ENCODE measurements at regions not wholly inside any gene's neighbourhood (a gene's known extent, or its start where the extent isn't known, plus 50 kb on each side); places are given as distances from the start of the nearest gene placed in this dataset.

DNA sequence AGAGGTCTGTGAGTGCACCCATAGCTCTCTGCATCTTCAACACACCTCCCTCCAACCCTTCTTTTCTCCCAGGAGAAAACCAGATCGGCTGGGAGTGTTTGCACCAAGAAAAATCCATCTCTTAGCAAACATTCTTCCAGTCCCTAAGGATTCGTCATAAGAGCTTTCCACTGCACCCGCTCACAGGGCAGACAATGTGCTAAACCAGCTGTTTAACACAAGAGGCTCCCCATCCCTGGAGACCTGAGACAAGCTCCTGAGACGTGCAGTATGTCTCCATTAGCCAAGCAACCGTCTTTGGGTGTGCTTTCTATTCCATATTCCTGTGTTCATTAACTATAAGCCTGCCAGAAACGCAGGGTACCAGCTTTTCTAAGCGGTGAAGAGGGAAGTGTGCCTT, 93.6 kb upstream of the ZNF462 start:
- Histone ChIP-seq H3K18ac (ENCODE audit: extremely low read depth, low read length) (no peak overlapping the region), H3K9ac (replicated peaks in 1 of 4; ENCODE audit: extremely low read depth in 1 of 4, low read depth in 3 of 4, low read length in 3 of 4) (no peak overlapping the region), H2AFZ (ENCODE audit: low read length) (no peak overlapping the region), H3K56ac (replicated peaks; ENCODE audit: insufficient read length, low read depth, low read length) (no peak overlapping the region), H3K79me2 (ENCODE audit: control insufficient read depth in 1 of 2, insufficient read depth in 2 of 2, low read length in 2 of 2) (no peaks in the 10 kb centered on the region), H2BK15ac (ENCODE audit: low read length) (no peak overlapping the region), H3K36me3 (ENCODE audit: control insufficient read depth in 2 of 4, insufficient read depth in 4 of 4, low read length in 3 of 4) (no peaks in the 10 kb centered on the region), H2BK120ac (replicated peaks; ENCODE audit: low read depth, low read length) (no peak overlapping the region), H3K4me2 (ENCODE audit: insufficient read depth in 1 of 2, low read depth in 2 of 2, low read length in 2 of 2) (no peak overlapping the region), H3K4ac (replicated peaks; ENCODE audit: insufficient read length, low read depth, low read length) (no peak overlapping the region), H2BK12ac (ENCODE audit: low read depth, low read length) (no peak overlapping the region), H3K27ac (ENCODE audit: low read depth, low read length) (no peak overlapping the region), H2AK5ac (ENCODE audit: low read depth, low read length) (no peak overlapping the region), H3K4me1 (replicated peaks in 1 of 4; ENCODE audit: control insufficient read depth in 3 of 4, insufficient read depth in 4 of 4, low read length in 3 of 4) (no peaks in the 10 kb centered on the region), H3K23me2 (ENCODE audit: low read depth, low read length) (no peaks in the 10 kb centered on the region), H3K23ac (ENCODE audit: insufficient read length) (no peak overlapping the region), H2BK20ac (ENCODE audit: low read length) (no peak overlapping the region), H3K79me1 (ENCODE audit: low read depth, low read length) (no peaks in the 10 kb centered on the region), H3K4me3 (ENCODE audit: extremely low read depth in 1 of 4, insufficient read depth in 2 of 4, low read depth in 3 of 4, low read length in 4 of 4) (no peak overlapping the region), H3K27me3 (replicated peaks in 1 of 4; ENCODE audit: control insufficient read depth in 3 of 4, extremely low read depth in 1 of 4, insufficient read depth in 3 of 4, low read length in 3 of 4) (no peaks in the 10 kb centered on the region), H4K8ac (ENCODE audit: extremely low read depth, insufficient read depth, low read length) (no peak overlapping the region), H3K14ac (ENCODE audit: insufficient read length) (no peak overlapping the region), H4K20me1 (replicated peaks in 1 of 2; ENCODE audit: control insufficient read depth in 1 of 2, insufficient read depth in 2 of 2, low read length in 2 of 2) (no peaks in the 10 kb centered on the region), H2BK5ac (ENCODE audit: low read depth, low read length) (no peak overlapping the region), H4K5ac (ENCODE audit: insufficient read length, low read depth, low read length) (no peak overlapping the region), H4K91ac (replicated peaks; ENCODE audit: insufficient read length, low read length) (no peak overlapping the region), H3K9me3 (ENCODE audit: insufficient read depth in 2 of 2, low read depth in 1 of 2, low read length in 1 of 2) (no peaks in the 10 kb centered on the region)
- ChIA-PET CTCF (ENCODE audit: partially characterized antibody) (interaction anchor here (0.8 to 1.1 kb wide), 2 partner anchors 19 to 88 kb away, joined by 3 read pairs; no protein-coding TSS in a partner anchor), POLR2A (ENCODE audit: partially characterized antibody) (interaction anchor here (0.6 kb wide), 2 partner anchors 89 to 129 kb away, joined by 3 read pairs; no protein-coding TSS in a partner anchor)
- no peak for TF ChIP-seq RAD21 (IDR thresholded peaks at IDR 0.05 in 1 of 2, conservative IDR thresholded peaks at IDR 0.05 in 1 of 2; ENCODE audit: low read depth in 2 of 2, low read length in 2 of 2)
- TF ChIP-seq POU5F1 (IDR thresholded peaks at IDR 0.05; ENCODE audit: low read depth, low read length), result no peak
- TF ChIP-seq KDM1A (IDR thresholded peaks at IDR 0.05; ENCODE audit: borderline replicate concordance, low read length), result no peak
- TF ChIP-seq CHD1 (IDR thresholded peaks at IDR 0.05; ENCODE audit: low read depth, low read length), result no peak
- TF ChIP-seq, protein P1, sequence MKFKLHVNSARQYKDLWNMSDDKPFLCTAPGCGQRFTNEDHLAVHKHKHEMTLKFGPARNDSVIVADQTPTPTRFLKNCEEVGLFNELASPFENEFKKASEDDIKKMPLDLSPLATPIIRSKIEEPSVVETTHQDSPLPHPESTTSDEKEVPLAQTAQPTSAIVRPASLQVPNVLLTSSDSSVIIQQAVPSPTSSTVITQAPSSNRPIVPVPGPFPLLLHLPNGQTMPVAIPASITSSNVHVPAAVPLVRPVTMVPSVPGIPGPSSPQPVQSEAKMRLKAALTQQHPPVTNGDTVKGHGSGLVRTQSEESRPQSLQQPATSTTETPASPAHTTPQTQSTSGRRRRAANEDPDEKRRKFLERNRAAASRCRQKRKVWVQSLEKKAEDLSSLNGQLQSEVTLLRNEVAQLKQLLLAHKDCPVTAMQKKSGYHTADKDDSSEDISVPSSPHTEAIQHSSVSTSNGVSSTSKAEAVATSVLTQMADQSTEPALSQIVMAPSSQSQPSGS (IDR thresholded peaks at IDR 0.05; ENCODE audit: low read length), result no peak
- DNase-seq (ENCODE audit: low read depth in 1 of 2, low spot score in 2 of 2) (no peak), FAIRE-seq (no peak)
- 86% methylated on average over 7 of the region's 7 CpGs; no CpG with 5 or more reads in 1 of the 2 experiments for WGBS, 2 experiments (ENCODE audit: extremely low coverage in 1 of 2, insufficient coverage in 1 of 2, insufficient read length in 1 of 2, insufficient replicate concordance in 2 of 2, low coverage in 1 of 2, low lambda C conversion rate in 2 of 2, missing lambda C conversion rate in 1 of 2)

Data from H1 (cell line).